IMR-90 (cell line): ENCODE measurements at regions not wholly inside any gene's neighbourhood (a gene's known extent, or its start where the extent isn't known, plus 50 kb on each side); places are given as distances from the start of the nearest gene placed in this dataset.

Experiments
- ATAC-seq: fragments of 200-7000 bp; cut with Tn5 transposase; 2 replicates; pipeline ENCODE4 v1.9.1; 2020; ENCODE audit warnings: low read depth, mild to moderate bottlenecking, moderate library complexity
- BruUV-seq: library from RNA; stranded (reverse); fragments of 400-500 nt; replicated peaks from 2 replicates; lab custom pipeline; 2021; lab: Mats Ljungman, UMichigan
- CTCF ChIA-PET: fragments of 300-600 bp; formaldehyde crosslinking; extraction: SDS; loops from one replicate; lab custom pipeline; 2021; ENCODE audit warnings: antibody characterized with exemption; lab: Yijun Ruan, JAX
- POLR2A ChIA-PET: fragments of 300-600 bp; sonication (Branson Sonifier 250); formaldehyde crosslinking; loops from one replicate; lab custom pipeline; 2022; ENCODE audit warnings: antibody characterized with exemption; ENCODE audit not compliant: unreplicated experiment; lab: Charles Lee
- DNase-seq: peaks from one replicate; pipeline ENCODE4 v3.0.0; 2013
- H2AFZ ChIP-seq: replicated peaks from 2 replicates; pipeline ENCODE3; 2013; ENCODE audit warnings: low read length, mild to moderate bottlenecking; ENCODE audit not compliant: poor library complexity
- H2AK5ac ChIP-seq: 2 replicates; pipeline ENCODE4 v1.6.1; 2013; ENCODE audit warnings: low read depth, low read length, inconsistent platforms
- H2AK9ac ChIP-seq: replicated peaks from 2 replicates; pipeline ENCODE3; 2013; ENCODE audit warnings: mild to moderate bottlenecking, low read depth, low read length, moderate library complexity; ENCODE audit not compliant: poor library complexity
- H2BK120ac ChIP-seq: 2 replicates; pipeline ENCODE4 v1.6.1; 2013; ENCODE audit warnings: low read depth, low read length, inconsistent platforms
- H2BK15ac ChIP-seq: 3 replicates; pipeline ENCODE4 v1.6.1; 2013; ENCODE audit warnings: low read depth, low read length, inconsistent platforms
- H2BK20ac ChIP-seq: 2 replicates; pipeline ENCODE4 v1.6.1; 2013; ENCODE audit warnings: low read depth, mild to moderate bottlenecking, inconsistent platforms, low read length, moderate library complexity
- H2BK5ac ChIP-seq: 2 replicates; pipeline ENCODE4 v1.6.1; 2013; ENCODE audit warnings: mild to moderate bottlenecking, low read depth, low read length, inconsistent platforms; ENCODE audit not compliant: poor library complexity, severe bottlenecking
- H3K14ac ChIP-seq: replicated peaks from 2 replicates; pipeline ENCODE4 v1.6.1; 2013; ENCODE audit warnings: low read depth, low read length, inconsistent platforms
- H3K18ac ChIP-seq: 2 replicates; pipeline ENCODE4 v1.6.1; 2013; ENCODE audit warnings: low read depth, low read length, control low read depth
- H3K23ac ChIP-seq: 2 replicates; pipeline ENCODE4 v1.6.1; 2013; ENCODE audit warnings: low read depth, low read length, inconsistent platforms
- H3K27ac ChIP-seq: 2 replicates; pipeline ENCODE4 v1.5.1; 2013; ENCODE audit warnings: mild to moderate bottlenecking, control low read depth, low read length; ENCODE audit not compliant: insufficient read depth
- H3K27me3 ChIP-seq: 2 replicates; pipeline ENCODE4 v1.6.1; 2013; ENCODE audit warnings: low read length; ENCODE audit not compliant: control insufficient read depth, insufficient read depth
- H3K36me3 ChIP-seq: 2 replicates; pipeline ENCODE4 v1.6.1; 2013; ENCODE audit warnings: low read length, mixed read lengths; ENCODE audit not compliant: control insufficient read depth, insufficient read depth
- H3K4ac ChIP-seq: 2 replicates; pipeline ENCODE4 v1.6.1; 2013; ENCODE audit warnings: low read depth, low read length, inconsistent platforms
- H3K4me1 ChIP-seq: 2 replicates; pipeline ENCODE4 v1.6.1; 2013; ENCODE audit warnings: low read length, mixed read lengths; ENCODE audit not compliant: control insufficient read depth, insufficient read depth
- H3K4me2 ChIP-seq: 2 replicates; pipeline ENCODE4 v1.6.1; 2013; ENCODE audit warnings: low read depth, mild to moderate bottlenecking, control low read depth, low read length, moderate library complexity
- H3K4me3 ChIP-seq: 2 replicates; pipeline ENCODE4 v1.5.1; 2013; ENCODE audit warnings: low read depth, mild to moderate bottlenecking, control low read depth, low read length, moderate library complexity; ENCODE audit not compliant: insufficient read depth
- H3K56ac ChIP-seq: 2 replicates; pipeline ENCODE4 v1.6.1; 2013; ENCODE audit warnings: low read length, inconsistent platforms; ENCODE audit not compliant: insufficient read depth; ENCODE audit errors: extremely low read depth
- H3K79me1 ChIP-seq, 2 experiments: 2 replicates each; pipeline ENCODE4 v1.6.1; 2013; ENCODE audit warnings: low read length in 2 of 2, inconsistent platforms in 1 of 2, low read depth in 1 of 2
- H3K9ac ChIP-seq: 2 replicates; pipeline ENCODE4 v1.6.1; 2013; ENCODE audit warnings: low read depth, low read length, control low read depth
- H3K9me1 ChIP-seq: 2 replicates; pipeline ENCODE4 v1.6.1; 2013; ENCODE audit warnings: low read length, inconsistent platforms; ENCODE audit not compliant: insufficient read depth
- H3K9me3 ChIP-seq: 2 replicates; pipeline ENCODE4 v1.6.1; 2013; ENCODE audit warnings: low read length; ENCODE audit not compliant: control insufficient read depth, insufficient read depth
- H4K20me1 ChIP-seq: 2 replicates; pipeline ENCODE4 v1.6.1; 2013; ENCODE audit warnings: low read length, inconsistent platforms; ENCODE audit not compliant: insufficient read depth
- H4K5ac ChIP-seq: 2 replicates; pipeline ENCODE4 v1.6.1; 2013; ENCODE audit warnings: mild to moderate bottlenecking, low read depth, low read length, control low read depth
- H4K8ac ChIP-seq, 2 experiments: 2 replicates each; pipeline ENCODE4 v1.6.1; 2013; ENCODE audit warnings: low read depth in 2 of 2, low read length in 2 of 2, control low read depth in 1 of 2, inconsistent platforms in 1 of 2
- H4K91ac ChIP-seq: 2 replicates; pipeline ENCODE4 v1.6.1; 2013; ENCODE audit warnings: low read depth, low read length, inconsistent platforms; ENCODE audit not compliant: insufficient read depth
- BHLHE40 ChIP-seq: fragments of 150-350 bp; IDR thresholded peaks from 2 replicates; pipeline ENCODE4 v1.6.1; 2016; ENCODE audit warnings: mild to moderate bottlenecking, low read depth, low read length
- CEBPB ChIP-seq: IDR thresholded peaks from 2 replicates; pipeline ENCODE4 v1.6.1; 2012; ENCODE audit warnings: low read depth, low read length, improper control_type of control experiment
- CHD1 ChIP-seq: IDR thresholded peaks from 2 replicates; pipeline ENCODE4 v1.6.1; 2012; ENCODE audit warnings: low read depth, low read length, improper control_type of control experiment
- CTCF ChIP-seq: conservative IDR thresholded peaks from 2 replicates; pipeline ENCODE4 v1.5.1; 2012; ENCODE audit warnings: mild to moderate bottlenecking, low read depth, low read length, improper control_type of control experiment
- FOS ChIP-seq: fragments of 150-350 bp; IDR thresholded peaks from 2 replicates; pipeline ENCODE4 v1.6.1; 2016; ENCODE audit warnings: low read depth, low read length
- MAFK ChIP-seq: IDR thresholded peaks from 2 replicates; pipeline ENCODE4 v1.6.1; 2012; ENCODE audit warnings: low read depth, low read length, improper control_type of control experiment
- MXI1 ChIP-seq: IDR thresholded peaks from 2 replicates; pipeline ENCODE4 v1.6.1; 2012; ENCODE audit warnings: low read depth, mild to moderate bottlenecking, low read length, moderate library complexity, borderline replicate concordance
- NFE2L2 ChIP-seq: fragments of 150-350 bp; IDR thresholded peaks from 2 replicates; pipeline ENCODE4 v1.6.1; 2016; ENCODE audit warnings: low read depth, mild to moderate bottlenecking, low read length
- POLR2A ChIP-seq: IDR thresholded peaks from 2 replicates; pipeline ENCODE4 v1.6.1; 2012; ENCODE audit warnings: mild to moderate bottlenecking, low read depth, low read length
- RAD21 ChIP-seq: IDR thresholded peaks from 2 replicates; pipeline ENCODE4 v1.6.1; 2012; ENCODE audit warnings: low read length, improper control_type of control experiment
- RCOR1 ChIP-seq: IDR thresholded peaks from 2 replicates; pipeline ENCODE4 v1.6.1; 2012; ENCODE audit warnings: mild to moderate bottlenecking, low read length, improper control_type of control experiment; ENCODE audit not compliant: insufficient replicate concordance
- RFX5 ChIP-seq: IDR thresholded peaks from 2 replicates; pipeline ENCODE4 v1.8.0; 2012; ENCODE audit warnings: low read depth, mild to moderate bottlenecking, low read length, moderate library complexity
- SMC3 ChIP-seq: fragments of 150-350 bp; IDR thresholded peaks from 2 replicates; pipeline ENCODE4 v1.6.1; 2016; ENCODE audit warnings: low read depth, mild to moderate bottlenecking, antibody characterized with exemption, low read length, moderate library complexity
- USF2 ChIP-seq: fragments of 150-350 bp; IDR thresholded peaks from 2 replicates; pipeline ENCODE4 v1.6.1; 2017; ENCODE audit warnings: mild to moderate bottlenecking, antibody characterized with exemption, low read length, low read depth
- WGBS, 2 experiments: methylation state at CpG; one replicate each; pipeline versions ENCODE4 v1.1.5 to v1.1.7; 2013; ENCODE audit warnings: missing lambda C conversion rate in 2 of 2; ENCODE audit not compliant: insufficient read length in 1 of 2; ENCODE audit errors: extremely low coverage in 2 of 2; 5-methylcytosine and 5-hydroxymethylcytosine counted together
- dilution Hi-C: fragments of 300-500 bp; cut with HindIII; formaldehyde crosslinking; loops from one replicate; pipeline ENCODE4 v1.14.3; 2018; ENCODE audit warnings: low sequenced_read_pairs; ENCODE audit not compliant: unreplicated experiment
- in situ Hi-C: fragments of 300-500 bp; cut with MboI; formaldehyde crosslinking; loops from 3 replicates; pipeline ENCODE4 v1.14.3; 2019; ENCODE audit warnings: low sequenced_read_pairs, inconsistent platforms, mixed read lengths
- intact Hi-C: fragments of 100-400 bp; cut with micrococcal nuclease; formaldehyde crosslinking; loops from 2 replicates; pipeline ENCODE4 v1.10.0; 2022

- H3K79me1 ChIP-seq, result no peaks in the 10 kb centered on the region
- ATAC-seq (no peak), DNase-seq (no peak)
- no peak overlapping the region for H2AFZ ChIP-seq
- no peak overlapping the region for H3K9ac ChIP-seq
- ChIA-PET CTCF (interaction anchor here (1.1 kb wide), 1 partner anchor 14 kb away, joined by 3 read pairs; no protein-coding TSS in a partner anchor), POLR2A (no interaction called here)
- no peak overlapping the region for H4K8ac ChIP-seq
- in situ Hi-C loops (no loop called here), dilution Hi-C loops (no loop called here), intact Hi-C loops (no loop called here)
- H2BK20ac ChIP-seq, result no peak overlapping the region
- no peak overlapping the region for H2BK5ac ChIP-seq
- WGBS, 2 experiments, result no CpG with 5 or more reads among the region's 5 CpGs
- H3K23ac ChIP-seq, result no peak overlapping the region
- no TSS peak for BruUV-seq
- H3K27ac ChIP-seq, result no peak overlapping the region
- TF ChIP-seq BHLHE40 (no peak), MAFK (no peak), RAD21 (no peak), RCOR1 (no peak), CHD1 (no peak), SMC3 (no peak), NFE2L2 (no peak), RFX5 (no peak), USF2 (no peak), MXI1 (no peak), FOS (no peak), POLR2A (no peak), CEBPB (no peak), CTCF (no peak)
- H2BK120ac ChIP-seq, result no peak overlapping the region
- H3K4me2 ChIP-seq, result no peak overlapping the region
- H3K27me3 ChIP-seq, result peaks cover 35% of the 10 kb centered on the region
- H3K9me3 ChIP-seq, result no peaks in the 10 kb centered on the region
- no peak overlapping the region for H3K4me3 ChIP-seq
- H2BK15ac ChIP-seq, result no peak overlapping the region
- H4K5ac ChIP-seq, result no peak overlapping the region
- no peak overlapping the region for H3K14ac ChIP-seq
- no peaks in the 10 kb centered on the region for H3K9me1 ChIP-seq
- no peak overlapping the region for H2AK9ac ChIP-seq
- H2AK5ac ChIP-seq, result no peak overlapping the region
- H4K91ac ChIP-seq, result no peak overlapping the region
- no peak overlapping the region for H3K56ac ChIP-seq
- H3K18ac ChIP-seq, result no peak overlapping the region
- H3K4me1 ChIP-seq, result no peaks in the 10 kb centered on the region
- H4K20me1 ChIP-seq, result no peaks in the 10 kb centered on the region
- no peak overlapping the region for H3K4ac ChIP-seq
- no peaks in the 10 kb centered on the region for H3K36me3 ChIP-seq
These were observed 378.3 kb downstream of the FBXW7 start for GRCh38 chr4:152157629-152158028.
